WTC11 (cell line): ENCODE measurements at regions not wholly inside any gene's neighbourhood (a gene's known extent, or its start where the extent isn't known, plus 50 kb on each side); places are given as distances from the start of the nearest gene placed in this dataset.

Experiments
- GTF2I ChIP-seq: fragments of 250-450 bp; sonication (Bioruptor Pico); conservative IDR thresholded peaks from 2 replicates; pipeline ENCODE4 v1.4.0; 2021; ENCODE audit warnings: mild to moderate bottlenecking
- JUN ChIP-seq: sonication (generic); formaldehyde crosslinking; IDR thresholded peaks from 2 replicates; pipeline ENCODE4 v1.8.0; 2023; ENCODE audit warnings: mild to moderate bottlenecking, missing genetic modification reagents
- NR2C2 ChIP-seq: sonication (generic); formaldehyde crosslinking; IDR thresholded peaks from 2 replicates; pipeline ENCODE4 v1.8.0; 2022; ENCODE audit warnings: mild to moderate bottlenecking, missing genetic modification reagents
- TEAD4 ChIP-seq: sonication (generic); formaldehyde crosslinking; IDR thresholded peaks from 2 replicates; pipeline ENCODE4 v1.8.0; 2022; ENCODE audit warnings: mild to moderate bottlenecking, missing genetic modification reagents
- ZNF138 ChIP-seq: sonication (generic); formaldehyde crosslinking; conservative IDR thresholded peaks from 2 replicates; pipeline ENCODE4 v1.8.1; 2022; ENCODE audit warnings: mild to moderate bottlenecking, moderate library complexity, missing genetic modification reagents
- TF ChIP-seq, protein P1 (sequence below): fragments of 200-600 bp; IDR thresholded peaks from 2 replicates; pipeline ENCODE4 v1.8.0; 2022; ENCODE audit warnings: antibody characterized with exemption
- TF ChIP-seq, protein P2 (sequence below): fragments of 250-450 bp; sonication (Bioruptor Pico); IDR thresholded peaks from 2 replicates; pipeline ENCODE4 v2.1.2; 2022; ENCODE audit warnings: mild to moderate bottlenecking, moderate library complexity

GRCh38 chr22:35156945-35157344 is 91.0 kb downstream of the ISX start:
- TF ChIP-seq GTF2I (CRISPR knock-in tag) (no peak), ZNF138 (CRISPR knock-in tag) (no peak), JUN (no peak), NR2C2 (CRISPR knock-in tag) (no peak), TEAD4 (CRISPR knock-in tag) (no peak)
- TF ChIP-seq, protein P1, sequence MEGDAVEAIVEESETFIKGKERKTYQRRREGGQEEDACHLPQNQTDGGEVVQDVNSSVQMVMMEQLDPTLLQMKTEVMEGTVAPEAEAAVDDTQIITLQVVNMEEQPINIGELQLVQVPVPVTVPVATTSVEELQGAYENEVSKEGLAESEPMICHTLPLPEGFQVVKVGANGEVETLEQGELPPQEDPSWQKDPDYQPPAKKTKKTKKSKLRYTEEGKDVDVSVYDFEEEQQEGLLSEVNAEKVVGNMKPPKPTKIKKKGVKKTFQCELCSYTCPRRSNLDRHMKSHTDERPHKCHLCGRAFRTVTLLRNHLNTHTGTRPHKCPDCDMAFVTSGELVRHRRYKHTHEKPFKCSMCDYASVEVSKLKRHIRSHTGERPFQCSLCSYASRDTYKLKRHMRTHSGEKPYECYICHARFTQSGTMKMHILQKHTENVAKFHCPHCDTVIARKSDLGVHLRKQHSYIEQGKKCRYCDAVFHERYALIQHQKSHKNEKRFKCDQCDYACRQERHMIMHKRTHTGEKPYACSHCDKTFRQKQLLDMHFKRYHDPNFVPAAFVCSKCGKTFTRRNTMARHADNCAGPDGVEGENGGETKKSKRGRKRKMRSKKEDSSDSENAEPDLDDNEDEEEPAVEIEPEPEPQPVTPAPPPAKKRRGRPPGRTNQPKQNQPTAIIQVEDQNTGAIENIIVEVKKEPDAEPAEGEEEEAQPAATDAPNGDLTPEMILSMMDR = no peak
- TF ChIP-seq, protein P2, sequence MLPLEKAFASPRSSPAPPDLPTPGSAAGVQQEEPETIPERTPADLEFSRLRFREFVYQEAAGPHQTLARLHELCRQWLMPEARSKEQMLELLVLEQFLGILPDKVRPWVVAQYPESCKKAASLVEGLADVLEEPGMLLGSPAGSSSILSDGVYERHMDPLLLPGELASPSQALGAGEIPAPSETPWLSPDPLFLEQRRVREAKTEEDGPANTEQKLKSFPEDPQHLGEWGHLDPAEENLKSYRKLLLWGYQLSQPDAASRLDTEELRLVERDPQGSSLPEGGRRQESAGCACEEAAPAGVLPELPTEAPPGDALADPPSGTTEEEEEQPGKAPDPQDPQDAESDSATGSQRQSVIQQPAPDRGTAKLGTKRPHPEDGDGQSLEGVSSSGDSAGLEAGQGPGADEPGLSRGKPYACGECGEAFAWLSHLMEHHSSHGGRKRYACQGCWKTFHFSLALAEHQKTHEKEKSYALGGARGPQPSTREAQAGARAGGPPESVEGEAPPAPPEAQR (CRISPR knock-in tag) = no peak
